SW480 (cell line): ENCODE measurements at regions not wholly inside any gene's neighbourhood (a gene's known extent, or its start where the extent isn't known, plus 50 kb on each side); places are given as distances from the start of the nearest gene placed in this dataset.

Experiments used
- DNase-seq: peaks from one replicate; pipeline ENCODE4 v3.0.0-alpha.2; 2016; ENCODE audit warnings: low spot score

GRCh38 chr12:91967590-91967989, 178.1 kb downstream of the BTG1 start:
- DNase-seq: no peak

GRCh38 chr12:91965781-91966180, 179.9 kb downstream of the BTG1 start:
- DNase-seq: no peak

GRCh38 chr12:91964501-91964900, 181.1 kb downstream of the BTG1 start:
- no peak for DNase-seq

- DNase-seq: no peak
Observed at GRCh38 chr12:91959220-91959619, 186.4 kb downstream of the BTG1 start.

- DNase-seq: peak; percentile 42
Observed at GRCh38 chr12:91958816-91959215, 186.8 kb downstream of the BTG1 start.

GRCh38 chr12:91954747-91955146, 190.9 kb downstream of the BTG1 start:
- no peak for DNase-seq

GRCh38 chr12:91954326-91954725, 191.3 kb downstream of the BTG1 start:
- DNase-seq: no peak

GRCh38 chr12:91952916-91953315, 192.7 kb downstream of the BTG1 start:
- no peak for DNase-seq

- no peak for DNase-seq
Observed at GRCh38 chr12:91951571-91951970, 194.1 kb downstream of the BTG1 start.

GRCh38 chr12:91948504-91948903, 197.1 kb downstream of the BTG1 start:
- DNase-seq: no peak

- DNase-seq: no peak
Observed at GRCh38 chr12:91947459-91947858, 198.2 kb downstream of the BTG1 start.

GRCh38 chr12:91944637-91945036, 201.0 kb downstream of the BTG1 start:
- no peak for DNase-seq

- no peak for DNase-seq
Observed at GRCh38 chr12:91940826-91941570, 204.6 kb downstream of the BTG1 start.

- DNase-seq: no peak
Observed at GRCh38 chr12:91940322-91940721, 205.3 kb downstream of the BTG1 start.

- DNase-seq: no peak
Observed at GRCh38 chr12:91937706-91938105, 207.9 kb downstream of the BTG1 start.

GRCh38 chr12:91937009-91937408, 208.6 kb downstream of the BTG1 start:
- DNase-seq: no peak

GRCh38 chr12:91935296-91935695, 210.3 kb downstream of the BTG1 start:
- no peak for DNase-seq

GRCh38 chr12:91931111-91931510, 214.5 kb downstream of the BTG1 start:
- no peak for DNase-seq

- DNase-seq: no peak
Observed at GRCh38 chr12:91928501-91928900, 217.1 kb downstream of the BTG1 start.

- peak; percentile 42 for DNase-seq
Observed at GRCh38 chr12:91926848-91927247, 218.8 kb downstream of the BTG1 start.

GRCh38 chr12:91924827-91925226, 220.8 kb downstream of the BTG1 start:
- no peak for DNase-seq

GRCh38 chr12:91923864-91924263, 221.8 kb downstream of the BTG1 start:
- no peak for DNase-seq

- DNase-seq: no peak
Observed at GRCh38 chr12:91922674-91923073, 223.0 kb downstream of the BTG1 start.

GRCh38 chr12:91922139-91922538, 223.5 kb downstream of the BTG1 start:
- no peak for DNase-seq
